ENCODE measurements at regions not wholly inside any gene's neighbourhood (a gene's known extent, or its start where the extent isn't known, plus 50 kb on each side); places are given as distances from the start of the nearest gene placed in this dataset.
"Not testable (repeated sequence)": the region's sequence is repeated elsewhere in the genome, so short reads cannot be mapped to it uniquely, and the experiment has no call there.

DNA sequence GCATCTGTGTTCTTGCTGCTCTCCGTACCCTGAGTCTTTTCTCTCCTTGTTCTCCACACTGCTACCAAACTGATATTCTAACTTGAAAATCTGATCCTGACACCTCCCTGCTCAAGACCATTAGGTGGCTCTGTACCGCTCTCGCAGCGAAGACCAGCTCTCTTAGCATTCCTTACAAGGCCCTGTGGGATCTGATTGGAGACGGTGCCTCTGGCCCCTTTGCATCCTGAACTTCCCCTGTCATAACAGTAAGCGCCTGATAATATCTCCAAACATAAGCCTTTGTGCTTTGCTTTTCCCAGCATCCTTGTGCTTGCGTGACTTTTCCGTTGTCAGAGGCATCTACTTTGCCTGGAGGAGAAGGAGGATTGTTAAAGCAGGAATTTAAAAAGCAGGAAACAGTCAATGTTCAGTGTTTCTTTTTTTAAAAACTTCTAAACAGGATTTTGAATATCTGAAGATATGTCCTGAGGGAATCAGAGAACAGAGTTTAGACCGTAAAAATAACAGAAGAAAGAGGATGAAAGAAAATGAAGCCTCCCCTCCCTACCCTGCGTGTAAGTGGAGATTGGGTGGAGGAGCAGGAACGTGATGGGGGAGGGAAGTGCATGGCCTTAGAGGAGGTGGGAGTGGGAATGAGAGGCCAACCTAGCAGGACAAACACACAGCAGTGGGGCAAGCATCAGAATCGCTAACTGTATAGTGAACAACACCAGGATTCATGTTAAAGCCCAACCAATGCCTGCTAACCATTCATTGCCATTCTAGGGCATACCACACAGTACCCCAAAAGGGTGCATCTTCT lies 89.2 kb upstream of the STMND1 start:
- no peak for DNase-seq

DNA sequence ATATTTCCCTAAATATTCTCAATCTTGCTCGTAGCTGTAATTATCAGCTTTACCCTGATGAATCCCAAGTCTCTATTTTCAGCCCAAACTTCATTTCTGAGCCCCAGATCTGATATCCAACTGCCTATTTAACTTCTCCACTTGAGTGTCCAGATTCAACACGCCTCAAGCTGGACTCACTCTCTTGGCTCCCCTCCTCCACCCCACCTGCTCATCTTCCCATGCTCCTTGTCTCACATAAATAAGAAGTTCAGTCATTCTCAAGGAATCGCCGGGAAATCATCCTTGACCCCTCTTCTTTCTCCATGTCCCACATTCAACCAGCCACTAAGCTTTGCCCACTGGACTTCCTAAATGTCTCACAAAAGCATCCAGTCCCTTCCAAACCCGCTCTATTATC lies 89.9 kb upstream of the STMND1 start:
- DNase-seq = no peak

DNA sequence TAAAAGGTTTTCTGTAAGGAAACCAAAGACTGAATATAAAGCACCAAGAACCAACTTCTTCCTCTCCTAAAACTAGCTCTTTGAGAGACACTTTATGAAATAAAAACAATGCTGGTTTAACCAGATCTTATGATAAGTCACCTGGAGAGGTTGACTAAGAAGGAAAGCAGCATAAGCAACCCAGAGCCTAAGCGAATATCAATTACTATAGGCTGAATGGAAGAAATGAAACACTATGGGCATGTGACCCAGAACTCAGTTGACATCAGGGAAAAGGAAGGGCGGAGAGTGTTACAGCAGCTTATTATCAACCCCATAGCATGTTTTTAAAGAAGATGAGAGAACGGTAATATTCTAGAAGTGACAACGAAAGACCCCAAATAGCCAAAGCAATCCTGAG lies 94.1 kb upstream of the STMND1 start:
- DNase-seq = no peak

GRCh38 chr6:17006543-17006942 lies 95.3 kb upstream of the STMND1 start:
- no peak for DNase-seq

GRCh38 chr6:17004269-17004668 lies 97.6 kb upstream of the STMND1 start:
- DNase-seq = no peak

GRCh38 chr6:17002123-17002522 lies 99.7 kb upstream of the STMND1 start:
- no peak for DNase-seq

- DNase-seq = no peak
Observed at GRCh38 chr6:17001188-17001587, 100.7 kb upstream of the STMND1 start.

GRCh38 chr6:16999491-17000436 lies 102.1 kb upstream of the STMND1 start:
- no peak for DNase-seq

DNA sequence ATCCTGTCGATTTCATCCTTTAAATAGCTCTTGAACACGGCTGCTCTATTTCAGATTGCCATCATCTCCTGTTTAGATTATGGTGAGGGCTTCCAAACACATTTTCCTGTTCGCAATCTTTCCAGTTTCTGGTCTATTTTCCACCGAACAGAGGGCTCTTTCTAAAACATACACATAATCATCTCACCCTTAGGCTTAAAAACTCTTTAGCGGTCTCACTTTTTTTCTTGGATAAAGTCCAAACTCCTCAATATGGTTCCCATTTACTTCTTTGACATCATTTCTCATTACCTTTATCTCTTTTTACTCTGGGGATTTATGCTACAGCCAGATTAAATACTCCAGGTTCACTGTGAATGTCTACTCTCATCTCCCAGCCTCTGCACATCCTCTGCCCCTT lies 103.4 kb upstream of the STMND1 start:
- no peak for DNase-seq

- DNase-seq = no peak
Observed at GRCh38 chr6:16995511-16996250, 106.2 kb upstream of the STMND1 start.

DNA sequence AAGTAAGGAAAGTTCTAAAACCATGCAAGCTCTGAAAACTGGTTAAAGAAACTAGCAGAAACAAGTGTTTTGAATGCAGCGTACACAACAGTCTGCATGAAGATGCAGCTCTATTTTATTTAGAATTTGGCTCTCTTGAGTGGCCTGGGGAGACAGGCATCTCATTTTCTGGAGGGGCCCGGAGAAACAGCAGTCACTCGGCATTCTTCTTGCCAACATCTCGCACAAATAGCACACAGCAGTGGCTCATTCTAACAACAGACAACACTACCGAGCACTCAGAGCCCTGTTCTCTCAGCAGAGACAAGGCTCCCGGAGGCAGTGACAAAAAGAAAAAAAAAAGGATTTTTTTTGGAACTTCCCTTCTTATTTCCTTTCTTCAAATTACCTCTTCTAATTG lies 108.5 kb upstream of the STMND1 start:
- no peak for DNase-seq

DNA sequence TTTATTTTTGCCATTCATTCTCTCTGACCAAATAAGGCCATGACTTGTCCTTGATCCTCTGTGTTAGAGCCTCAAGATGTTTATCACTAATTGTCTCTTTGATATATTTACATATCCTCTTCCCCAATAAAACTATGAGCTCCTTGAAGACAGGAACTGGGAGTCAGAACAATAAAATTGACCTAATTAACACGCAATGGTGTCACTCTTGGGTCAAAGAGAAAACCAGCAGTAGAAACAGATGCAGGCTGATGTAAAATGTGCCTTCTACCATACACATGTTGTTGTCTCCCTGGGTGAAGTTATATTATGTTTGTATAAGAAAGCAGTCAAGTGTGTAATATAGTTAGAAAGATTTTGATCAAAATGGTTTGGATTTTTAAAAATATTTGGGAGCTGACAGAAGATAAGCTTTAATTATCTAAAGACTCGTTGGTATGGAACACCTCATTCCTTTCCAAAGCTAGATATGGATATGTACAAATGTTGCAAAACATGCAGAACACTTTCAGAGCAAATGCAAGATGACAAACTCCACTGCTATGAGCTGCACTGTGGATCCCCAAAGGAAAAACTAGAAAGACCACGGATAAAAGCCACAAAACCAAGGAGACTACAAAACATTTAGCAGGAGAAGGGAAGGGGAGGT lies 109.7 kb upstream of the STMND1 start:
- no peak for DNase-seq

DNA sequence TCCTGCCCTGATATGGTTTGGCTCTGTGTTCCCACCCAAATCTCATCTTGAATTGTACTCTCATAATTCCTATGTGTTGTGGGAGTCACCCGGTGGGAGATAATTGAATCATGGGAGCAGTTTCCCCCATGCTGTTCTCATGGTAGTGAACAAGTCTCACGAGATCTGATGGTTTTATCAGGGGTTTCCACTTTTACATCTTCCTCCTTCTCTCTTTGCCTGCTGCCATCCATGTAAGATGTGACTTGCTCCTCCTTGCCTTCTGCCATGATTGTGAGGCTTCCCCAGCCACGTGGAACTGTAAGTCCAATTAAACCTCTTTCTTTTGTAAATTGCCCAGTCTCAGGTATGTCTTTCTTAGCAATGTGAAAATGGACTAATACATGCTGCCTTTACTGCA lies 111.9 kb upstream of the STMND1 start:
- not testable (repeated sequence) for DNase-seq

GRCh38 chr6:16989382-16989781 lies 112.5 kb upstream of the STMND1 start:
- no peak for DNase-seq

DNA sequence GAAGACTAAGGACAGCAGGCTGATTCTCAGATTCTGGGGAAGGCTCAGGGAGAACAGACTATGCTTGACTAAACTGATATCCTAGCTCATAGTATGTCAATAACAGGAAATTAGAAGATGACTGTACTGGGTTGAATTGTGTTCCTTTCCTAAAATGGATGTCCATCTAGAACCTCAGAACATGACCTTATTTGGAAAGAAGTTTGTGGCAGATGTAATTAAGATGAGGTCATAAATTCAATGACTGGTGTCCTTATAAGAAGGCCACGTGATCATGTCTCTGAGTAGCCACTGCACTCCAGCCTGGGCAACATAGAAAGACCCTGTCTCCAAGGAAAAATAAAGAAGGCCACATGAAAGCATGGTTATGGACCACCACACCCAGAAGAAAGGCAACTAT lies 113.9 kb upstream of the STMND1 start:
- DNase-seq = no peak

- DNase-seq = no peak
Observed at GRCh38 chr6:16985513-16986284, 116.2 kb upstream of the STMND1 start.

GRCh38 chr6:16982807-16983206 lies 119.0 kb upstream of the STMND1 start:
- no peak for DNase-seq

- DNase-seq = no peak
Observed at GRCh38 chr6:16979677-16980370, 122.0 kb upstream of the STMND1 start.

DNA sequence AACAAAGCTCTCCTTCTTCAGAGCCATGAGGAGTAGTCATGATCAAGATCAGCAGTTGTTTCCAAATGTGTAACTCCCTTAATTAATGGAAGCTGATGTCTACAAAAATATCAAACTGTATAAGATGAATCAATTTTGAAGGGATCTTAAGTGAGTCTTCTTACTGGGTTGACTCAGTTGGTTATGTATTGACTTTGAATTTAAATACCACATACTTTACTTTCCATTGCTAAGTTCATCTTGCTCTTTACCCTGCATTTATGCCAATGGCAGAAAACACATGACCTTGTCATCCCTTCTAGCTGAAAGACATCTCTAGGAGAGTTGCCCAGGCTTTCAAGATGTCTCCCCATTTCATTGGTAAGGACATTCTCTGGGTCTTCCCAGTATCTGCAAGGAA lies 123.2 kb upstream of the STMND1 start:
- DNase-seq = no peak

- DNase-seq = no peak
Observed at GRCh38 chr6:16976385-16977183, 125.3 kb upstream of the STMND1 start.
